HG02840 (cell line): ENCODE measurements at regions not wholly inside any gene's neighbourhood (a gene's known extent, or its start where the extent isn't known, plus 50 kb on each side); places are given as distances from the start of the nearest gene placed in this dataset.

Experiments
- ATAC-seq: cut with Tn5 transposase; IDR thresholded peaks from one replicate; pipeline ENCODE4 v1.9.1; 2021; ENCODE audit warnings: mild to moderate bottlenecking, moderate library complexity, moderate number of reproducible peaks; ENCODE audit not compliant: unreplicated experiment, low FRiP score

GRCh38 chr10:83954193-83954799 lies 185.0 kb upstream of the GHITM start:
- ATAC-seq, result no peak

GRCh38 chr10:83955406-83955805 lies 183.9 kb upstream of the GHITM start:
- no peak for ATAC-seq

- ATAC-seq, result no peak
Measured at GRCh38 chr10:83957168-83957947, 182.0 kb upstream of the GHITM start.

- no peak for ATAC-seq
Measured at GRCh38 chr10:83959328-83959727, 180.0 kb upstream of the GHITM start.

- no peak for ATAC-seq
Measured at GRCh38 chr10:83960125-83960524, 179.2 kb upstream of the GHITM start.

GRCh38 chr10:83961620-83962019 lies 177.7 kb upstream of the GHITM start:
- ATAC-seq, result no peak

- no peak for ATAC-seq
Measured at GRCh38 chr10:83963446-83963845, 175.9 kb upstream of the GHITM start.

- no peak for ATAC-seq
Measured at GRCh38 chr10:83965473-83965872, 173.8 kb upstream of the GHITM start.

GRCh38 chr10:83968052-83968451 lies 171.3 kb upstream of the GHITM start:
- no peak for ATAC-seq

- ATAC-seq, result no peak
Measured at GRCh38 chr10:83978681-83979383, 160.5 kb upstream of the GHITM start.

GRCh38 chr10:83982812-83983211 lies 156.5 kb upstream of the GHITM start:
- no peak for ATAC-seq

GRCh38 chr10:83983578-83984255 lies 155.6 kb upstream of the GHITM start:
- no peak for ATAC-seq

- no peak for ATAC-seq
Measured at GRCh38 chr10:83984256-83984640, 155.1 kb upstream of the GHITM start.

- no peak for ATAC-seq
Measured at GRCh38 chr10:83986800-83987199, 152.5 kb upstream of the GHITM start.

- ATAC-seq, result no peak
Measured at GRCh38 chr10:83987216-83987615, 152.1 kb upstream of the GHITM start.

GRCh38 chr10:83988435-83988834 lies 150.9 kb upstream of the GHITM start:
- ATAC-seq, result no peak

GRCh38 chr10:83990126-83990525 lies 149.2 kb upstream of the GHITM start:
- peak; percentile 71 for ATAC-seq

GRCh38 chr10:83991986-83992753 lies 147.1 kb upstream of the GHITM start:
- ATAC-seq, result no peak

GRCh38 chr10:83994325-83994724 lies 145.0 kb upstream of the GHITM start:
- ATAC-seq, result no peak

- ATAC-seq, result no peak
Measured at GRCh38 chr10:83995738-83996331, 143.5 kb upstream of the GHITM start.
